Activated CD4-positive, alpha-beta T cell treated with anti-CD3 and anti-CD28 coated beads, Interleukin-2, amount 50 U/mL, for 1 hour (primary cell): ENCODE measurements at regions not wholly inside any gene's neighbourhood (a gene's known extent, or its start where the extent isn't known, plus 50 kb on each side); places are given as distances from the start of the nearest gene placed in this dataset.

ENCODE experiments used
- DNase-seq: peaks from one replicate; pipeline ENCODE4 v3.0.0-alpha.2; 2020

DNA sequence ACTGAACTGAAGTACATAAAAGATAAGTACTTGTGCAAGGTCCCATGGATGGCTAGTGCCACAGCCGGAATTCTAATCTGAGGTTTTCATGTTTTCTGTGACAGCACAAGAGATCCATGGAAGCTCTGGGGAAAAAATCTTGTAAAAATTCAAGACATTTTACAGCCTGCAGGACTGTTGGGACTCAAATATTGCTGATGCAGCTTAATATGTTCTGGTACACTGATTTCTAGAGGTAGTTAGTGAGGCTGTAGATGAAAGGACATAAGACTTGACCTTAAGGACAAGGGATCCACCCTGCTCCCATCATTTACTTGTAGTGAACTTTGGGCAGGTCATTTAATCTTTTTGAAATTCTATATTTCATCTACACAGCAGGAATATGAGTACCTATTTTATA, 390.4 kb downstream of the TLE4 start:
- DNase-seq: no peak

DNA sequence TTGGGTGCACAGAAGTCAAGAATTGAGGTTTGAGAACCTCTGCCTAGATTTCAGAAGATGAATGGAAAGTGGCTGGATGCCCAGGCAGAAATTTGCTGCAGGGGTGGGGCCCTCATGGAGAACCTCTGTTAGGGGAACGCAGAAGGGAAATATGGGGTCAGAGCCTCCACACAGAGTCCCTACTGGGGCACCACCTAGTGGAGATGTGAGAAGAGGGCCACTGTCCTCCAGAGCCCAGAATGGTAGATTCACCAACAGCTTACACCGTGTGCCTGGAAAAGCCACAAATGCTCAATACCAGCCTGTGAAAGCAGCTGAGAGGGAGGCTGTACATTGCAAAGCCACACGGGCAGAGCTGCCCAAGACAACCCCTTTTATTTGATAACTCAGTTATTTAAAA, 383.5 kb downstream of the TLE4 start:
- no peak for DNase-seq

DNA sequence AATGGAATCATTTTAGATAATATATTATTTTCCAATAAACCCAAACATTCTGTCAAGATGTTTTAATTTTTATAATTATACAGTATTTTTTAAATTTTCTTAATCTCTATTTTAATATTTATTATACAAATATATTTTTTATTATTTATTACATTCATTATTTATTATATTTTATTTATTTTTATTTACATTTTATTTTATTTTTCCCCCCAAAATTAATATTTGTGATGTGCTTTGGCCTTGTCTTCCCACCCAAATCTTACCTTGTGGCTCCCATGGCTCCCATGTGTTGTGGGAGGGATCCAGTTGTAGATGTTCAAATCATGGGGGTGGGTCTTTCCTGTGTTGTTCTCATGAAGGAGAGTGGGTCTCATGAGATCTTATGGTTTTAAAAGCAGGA, 382.1 kb downstream of the TLE4 start:
- no peak for DNase-seq

DNA sequence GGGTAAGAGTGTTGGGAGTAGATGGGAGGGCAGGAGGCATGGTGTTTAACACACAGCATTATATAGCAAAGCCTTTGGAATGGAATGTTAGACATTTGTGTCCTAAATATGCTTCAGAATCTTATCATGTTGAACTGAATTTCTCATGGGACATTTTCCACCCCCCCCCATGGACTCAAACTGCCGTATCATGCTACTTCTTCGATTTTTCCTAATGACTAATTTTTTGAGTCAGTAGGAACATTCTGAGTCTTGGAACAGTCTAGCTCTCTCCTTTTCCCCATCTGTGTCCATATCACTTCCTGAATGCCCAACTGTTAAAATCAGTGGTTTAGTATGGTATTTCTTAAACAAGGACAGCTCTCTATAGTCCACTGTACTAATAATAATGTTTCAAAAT, 380.6 kb downstream of the TLE4 start:
- DNase-seq: no peak

DNA sequence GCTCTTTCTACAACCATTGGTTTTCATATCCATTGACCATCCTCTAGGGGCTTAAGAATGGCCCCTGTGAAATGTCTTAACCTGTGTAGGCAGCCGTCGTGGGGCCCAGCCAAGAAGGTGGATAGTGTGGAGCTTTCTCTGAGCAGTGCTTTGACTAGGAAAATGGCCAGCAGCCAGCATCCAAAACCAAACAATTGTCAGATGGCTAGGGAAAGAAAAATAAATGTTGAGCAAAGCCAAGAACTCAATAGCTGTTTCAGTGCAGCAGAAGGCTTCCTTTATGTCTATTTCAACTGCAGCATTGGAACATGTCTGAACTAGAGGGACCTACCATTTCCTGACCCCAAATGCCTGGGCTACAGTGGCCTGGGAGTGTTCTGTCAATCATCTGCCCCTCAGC, 374.9 kb downstream of the TLE4 start:
- no peak for DNase-seq

DNA sequence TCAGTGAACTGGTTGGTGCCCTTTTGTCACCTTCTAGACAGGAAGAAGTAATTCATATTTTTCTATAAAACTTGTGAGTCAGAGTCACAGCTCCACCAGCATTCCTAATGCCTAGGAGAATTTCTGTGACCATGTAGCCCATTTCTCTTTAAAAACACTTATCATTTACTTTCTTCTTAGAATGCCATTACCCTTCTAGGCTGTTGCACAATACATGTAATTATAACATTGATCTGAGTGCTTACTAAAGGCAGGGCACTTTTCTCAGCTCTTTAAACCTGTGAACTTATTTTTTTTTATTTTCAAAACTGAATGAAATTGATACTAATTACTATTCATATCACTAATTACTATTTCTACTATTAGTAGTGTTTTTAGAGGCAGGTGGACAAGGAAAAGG, 373.7 kb downstream of the TLE4 start:
- DNase-seq: no peak

DNA sequence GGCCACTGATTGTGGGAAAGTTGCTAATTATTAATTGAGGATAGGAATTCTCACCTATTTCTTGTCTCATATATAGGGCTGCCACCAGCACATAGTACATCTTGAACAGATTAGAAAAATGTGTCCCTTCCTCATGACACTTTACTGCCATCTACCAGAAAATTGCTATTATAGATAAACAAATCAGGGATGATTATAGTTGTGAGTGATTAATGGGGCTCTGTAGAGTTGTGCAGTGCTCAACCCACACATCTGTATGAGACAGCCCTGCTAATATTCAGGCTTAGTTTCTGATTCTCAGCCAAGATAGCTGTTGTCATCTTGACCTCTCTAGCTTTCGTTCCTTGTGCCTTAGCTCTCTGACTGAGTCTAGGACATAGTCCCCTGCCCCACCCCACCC, 373.3 kb downstream of the TLE4 start:
- no peak for DNase-seq

DNA sequence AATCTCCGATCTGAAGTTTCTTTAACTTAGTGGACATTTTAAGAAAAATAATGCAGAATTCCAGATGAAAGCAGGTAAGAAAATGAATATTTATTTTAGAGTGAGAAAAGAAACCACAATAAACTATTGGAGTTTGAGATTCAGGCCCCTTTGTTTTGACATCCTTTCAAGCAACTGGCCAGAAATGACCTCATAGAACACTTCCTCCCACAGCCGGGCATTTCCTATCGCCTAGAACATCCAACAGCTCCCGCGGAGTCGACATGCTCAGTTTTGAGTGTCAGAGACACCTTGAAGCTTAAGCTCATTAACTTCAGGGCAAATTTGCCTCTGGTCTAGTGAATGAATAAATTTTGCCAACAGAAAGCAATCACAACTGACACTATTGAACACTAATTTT, 369.2 kb downstream of the TLE4 start:
- DNase-seq: no peak

DNA sequence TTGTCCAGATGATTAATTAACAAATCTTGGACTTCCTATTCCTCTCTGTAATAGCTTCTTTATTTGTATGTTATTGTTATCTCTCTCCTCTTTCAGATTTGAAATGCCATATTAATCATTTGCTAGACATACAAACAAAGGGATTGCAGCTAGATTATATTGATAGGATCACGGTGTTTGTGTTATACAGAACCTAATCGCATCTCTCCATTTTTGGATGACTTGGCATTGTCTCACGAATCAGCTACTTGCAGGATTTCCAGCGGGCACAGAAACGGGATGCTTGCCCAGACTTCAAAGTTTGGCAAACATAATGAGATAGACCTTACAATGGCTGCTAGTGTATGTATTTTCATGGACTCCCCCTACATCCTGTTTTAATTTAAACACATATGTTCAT, 368.1 kb downstream of the TLE4 start:
- no peak for DNase-seq

DNA sequence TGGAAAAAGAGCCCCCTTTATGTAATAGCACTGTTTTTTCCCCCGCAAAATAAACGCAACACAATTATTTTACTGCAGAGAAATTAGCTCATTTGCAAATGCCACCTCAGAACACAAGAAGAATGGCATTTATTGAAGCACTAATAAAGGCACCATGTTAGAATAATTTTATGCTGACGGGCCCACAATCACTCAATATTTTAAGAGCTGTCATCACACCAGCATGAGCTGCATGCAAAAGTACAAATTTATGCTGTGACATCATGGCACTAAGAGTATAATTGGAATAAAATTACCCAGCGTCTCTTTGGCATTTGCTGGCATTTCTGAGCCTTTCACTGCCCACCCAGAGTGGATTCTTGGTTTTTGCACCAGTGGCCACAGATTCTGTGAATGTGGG, 364.6 kb downstream of the TLE4 start:
- DNase-seq: no peak

DNA sequence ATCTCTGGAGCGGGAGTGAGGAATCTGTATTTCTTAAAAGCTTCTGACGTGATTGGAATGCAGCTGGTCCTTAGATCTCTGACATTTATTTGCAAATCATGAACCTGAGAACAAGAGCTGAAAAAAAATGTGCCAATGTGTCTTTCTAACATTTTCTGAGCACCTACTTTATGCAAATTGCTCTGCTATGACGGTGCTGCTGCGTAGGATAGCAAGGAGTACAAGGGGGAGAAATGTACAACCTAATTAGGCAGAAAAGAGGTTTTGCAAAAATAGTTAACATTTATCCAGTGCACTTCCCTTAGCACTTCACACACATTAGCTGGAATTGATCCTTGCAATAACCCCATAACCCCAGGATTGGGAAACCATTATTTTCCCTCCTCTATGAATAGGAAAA, 357.5 kb downstream of the TLE4 start:
- no peak for DNase-seq

DNA sequence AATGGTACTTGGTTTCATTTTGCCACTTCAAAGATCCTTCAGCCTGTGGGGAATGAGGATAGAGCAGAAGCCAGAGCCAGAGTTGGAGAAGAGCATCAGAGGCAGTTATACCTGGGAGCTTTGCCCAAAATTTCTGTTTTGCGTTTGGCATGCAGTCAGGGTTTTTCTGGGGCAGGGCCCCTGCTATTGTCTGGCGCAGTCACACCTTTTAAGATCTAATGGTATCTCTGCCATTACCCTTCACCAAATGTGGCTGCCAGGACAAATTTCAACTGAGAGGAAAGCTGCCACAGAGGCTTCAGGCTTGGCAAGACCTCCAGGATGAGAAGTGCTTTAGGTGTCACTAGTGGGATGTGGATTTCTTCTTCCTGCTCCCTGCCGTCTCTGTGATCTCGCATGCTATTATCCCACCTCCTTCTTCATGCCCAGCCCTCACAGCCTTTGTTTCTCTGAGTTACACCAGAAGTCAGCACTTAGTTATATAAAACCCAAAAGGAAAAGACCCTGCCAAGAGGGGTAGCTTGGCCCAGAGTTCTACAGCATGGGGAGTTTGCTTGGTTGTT, 357.0 kb downstream of the TLE4 start:
- no peak for DNase-seq

DNA sequence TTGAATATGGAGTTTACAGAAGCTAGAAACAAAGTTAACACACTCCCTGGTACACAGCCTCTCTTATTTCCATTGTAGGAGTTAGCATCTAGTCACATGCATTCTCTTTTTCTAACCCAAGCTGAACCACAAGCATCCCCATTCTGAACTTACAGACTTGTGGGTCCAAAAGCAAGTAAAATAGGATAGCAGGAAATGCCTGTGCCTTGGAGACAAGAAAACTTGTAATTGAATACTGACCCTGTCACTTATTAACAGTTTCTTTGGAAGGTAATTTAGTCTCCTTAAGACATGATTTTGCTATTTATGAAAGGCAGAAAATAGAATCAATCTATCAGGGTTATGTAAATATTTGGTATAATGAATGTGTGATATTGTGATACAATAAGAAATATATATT, 353.6 kb downstream of the TLE4 start:
- DNase-seq: no peak

DNA sequence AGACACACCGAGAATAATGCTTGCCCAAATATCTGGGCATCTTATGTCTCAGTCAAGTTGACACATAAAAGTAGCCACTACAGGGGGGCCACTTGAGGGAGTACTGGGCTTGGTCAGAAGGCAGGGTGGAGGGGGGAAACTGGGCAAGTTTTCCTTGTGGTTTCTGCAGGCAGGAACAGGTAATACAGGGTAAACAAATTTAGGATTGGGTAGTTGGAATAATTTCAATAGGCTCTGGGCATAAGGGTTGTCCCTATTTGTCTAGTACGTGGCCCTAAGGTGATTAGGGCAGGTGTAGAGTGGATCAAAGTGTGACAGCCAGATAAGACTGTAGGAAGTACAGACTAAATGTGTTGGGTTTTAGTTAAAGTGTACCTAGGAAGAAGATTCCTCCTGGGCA, 353.1 kb downstream of the TLE4 start:
- no peak for DNase-seq

DNA sequence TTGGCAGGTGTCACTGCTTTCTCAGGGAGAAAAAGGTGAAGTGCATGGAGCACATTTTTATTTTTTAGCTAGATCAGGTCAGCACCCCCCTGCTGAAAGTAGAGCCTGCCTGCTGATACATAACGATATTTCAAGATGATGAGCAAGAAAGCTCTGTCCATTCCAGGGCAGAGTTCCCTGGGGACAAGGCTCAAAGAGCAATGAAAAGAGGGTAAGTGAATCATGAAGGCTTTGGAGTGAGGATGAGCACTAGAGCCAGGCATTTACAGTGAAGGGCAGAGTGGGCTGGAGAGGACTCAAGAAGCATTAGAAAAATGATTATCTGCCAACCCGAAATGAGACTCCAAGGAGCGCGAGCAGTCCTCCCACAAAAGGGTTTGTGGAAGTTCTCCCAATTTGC, 345.7 kb downstream of the TLE4 start:
- DNase-seq: no peak

DNA sequence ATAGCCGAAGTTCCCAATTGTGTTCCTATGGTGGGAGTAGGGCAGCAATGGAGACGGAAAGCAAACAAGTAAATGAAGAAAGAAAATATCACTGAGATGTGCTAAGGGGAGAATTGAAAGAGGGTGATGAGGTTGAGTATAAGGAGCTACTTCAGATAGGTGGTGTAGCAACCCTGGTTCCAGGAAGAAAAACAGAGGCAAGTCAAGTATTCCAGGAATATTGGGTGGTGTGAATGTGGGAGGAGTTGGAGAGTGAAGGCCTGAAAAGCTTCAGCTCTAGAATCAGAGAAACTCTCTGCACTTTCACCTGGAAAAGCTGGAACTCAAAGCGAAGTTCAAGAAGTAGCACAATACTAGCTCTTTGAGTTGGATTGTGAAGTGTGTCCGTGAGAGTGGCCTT, 342.1 kb downstream of the TLE4 start:
- DNase-seq: no peak

DNA sequence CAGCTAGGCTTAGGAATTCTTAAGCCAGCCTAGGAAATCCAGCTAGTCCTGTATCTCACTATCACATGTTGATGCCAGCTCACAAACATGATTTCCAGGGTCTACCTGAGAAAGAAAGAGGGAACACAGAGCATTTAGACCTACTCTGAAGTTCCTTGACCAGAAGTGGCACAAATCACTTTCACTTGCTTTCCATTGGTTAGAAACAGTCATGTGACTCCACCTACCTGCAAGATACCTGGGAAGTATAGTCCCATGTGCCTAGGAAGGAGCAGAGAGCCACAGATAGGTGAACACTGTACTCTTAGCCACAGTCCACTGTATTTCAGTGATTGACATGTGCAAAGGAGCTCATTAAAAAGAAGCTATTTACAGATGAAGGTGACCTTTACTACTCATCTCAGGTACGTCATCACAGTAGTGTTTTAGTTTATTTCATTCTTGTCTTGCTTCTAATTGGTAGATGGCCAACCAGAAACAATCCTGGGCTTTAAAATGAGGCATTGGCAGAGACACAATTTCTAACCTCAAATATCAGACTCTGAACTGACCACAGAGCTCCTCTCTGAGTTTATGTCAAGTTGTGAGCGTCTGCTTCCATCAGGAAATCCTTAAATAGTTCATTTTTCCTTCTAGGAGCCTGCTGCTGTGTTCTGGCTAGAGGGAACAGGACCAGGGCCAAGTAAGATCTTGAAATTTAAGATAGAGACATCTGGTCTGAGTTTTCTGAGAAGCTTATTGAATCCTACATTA, 340.7 kb downstream of the TLE4 start:
- no peak for DNase-seq

DNA sequence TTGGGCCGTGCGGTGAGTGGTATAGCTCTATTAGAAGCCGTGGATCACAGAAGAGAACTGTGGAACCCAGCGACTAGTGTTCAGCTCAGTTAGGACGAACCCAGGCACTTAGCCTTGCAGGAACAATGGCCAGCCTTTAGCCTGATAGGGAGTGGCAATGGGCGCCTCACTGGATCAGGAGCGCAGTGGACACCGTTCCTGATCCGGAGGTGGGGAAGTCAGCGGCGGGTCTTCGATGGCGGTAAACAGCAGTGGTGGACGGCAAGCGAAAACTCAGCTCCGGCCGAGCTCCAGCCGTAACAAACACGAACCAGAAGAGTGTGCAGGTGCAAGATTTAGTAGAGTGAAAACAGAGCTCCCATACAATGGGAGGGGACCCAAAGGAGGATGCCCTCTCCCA, 340.0 kb downstream of the TLE4 start:
- no peak for DNase-seq

DNA sequence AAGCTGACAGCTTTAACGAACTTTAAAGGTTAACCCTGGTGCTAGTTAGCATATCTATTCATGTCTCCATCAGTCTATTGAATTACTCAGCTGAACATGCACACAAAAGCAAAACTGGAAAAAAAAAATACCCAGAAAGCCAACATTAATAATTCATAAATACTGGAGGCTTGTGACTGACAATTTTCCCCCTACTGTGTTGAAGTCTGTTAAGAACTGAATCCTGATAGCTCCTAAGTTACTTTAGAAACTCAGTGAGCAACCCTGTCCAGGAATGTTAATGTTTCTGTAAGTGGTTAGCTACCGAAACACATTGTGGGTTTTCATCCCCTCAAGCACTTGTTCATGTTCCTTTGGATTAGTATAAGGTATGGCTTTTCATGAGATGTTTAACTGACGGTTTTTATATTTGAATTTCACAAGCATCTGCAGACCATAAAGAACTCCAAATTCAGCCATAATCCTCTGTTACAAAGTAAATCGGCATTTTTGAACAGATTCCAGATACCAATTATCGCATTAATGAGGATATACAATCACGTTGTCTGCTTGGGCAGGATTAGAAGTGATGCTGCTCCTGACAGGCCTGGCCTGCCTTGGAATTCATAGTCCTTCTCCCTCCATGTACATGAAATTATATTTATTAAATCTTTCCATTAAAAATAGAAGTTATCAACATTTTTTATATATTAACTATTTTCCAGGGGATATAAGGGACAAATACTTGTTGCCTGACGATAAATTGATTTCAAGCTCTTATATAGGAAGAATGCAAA, 331.2 kb downstream of the TLE4 start:
- no peak for DNase-seq

DNA sequence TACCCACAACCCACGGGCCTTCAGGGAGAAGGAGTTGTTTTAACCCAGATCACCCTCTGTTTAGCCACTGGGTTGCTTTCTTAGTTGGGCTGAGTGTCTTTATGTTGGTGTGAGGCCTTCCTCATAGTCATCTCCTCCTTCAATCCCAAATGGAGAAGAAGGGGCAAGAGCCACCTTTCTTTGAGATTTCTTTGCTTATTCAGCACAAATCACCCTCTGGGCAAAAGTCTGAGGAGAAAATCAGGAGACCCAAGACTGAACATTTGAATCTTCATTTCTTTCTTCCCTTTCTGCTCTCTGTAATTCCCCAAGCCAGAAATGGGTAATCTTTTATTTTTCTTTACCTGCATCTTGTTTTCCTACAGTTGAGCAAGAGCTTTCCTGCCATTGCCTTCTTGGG, 329.0 kb downstream of the TLE4 start:
- no peak for DNase-seq

DNA sequence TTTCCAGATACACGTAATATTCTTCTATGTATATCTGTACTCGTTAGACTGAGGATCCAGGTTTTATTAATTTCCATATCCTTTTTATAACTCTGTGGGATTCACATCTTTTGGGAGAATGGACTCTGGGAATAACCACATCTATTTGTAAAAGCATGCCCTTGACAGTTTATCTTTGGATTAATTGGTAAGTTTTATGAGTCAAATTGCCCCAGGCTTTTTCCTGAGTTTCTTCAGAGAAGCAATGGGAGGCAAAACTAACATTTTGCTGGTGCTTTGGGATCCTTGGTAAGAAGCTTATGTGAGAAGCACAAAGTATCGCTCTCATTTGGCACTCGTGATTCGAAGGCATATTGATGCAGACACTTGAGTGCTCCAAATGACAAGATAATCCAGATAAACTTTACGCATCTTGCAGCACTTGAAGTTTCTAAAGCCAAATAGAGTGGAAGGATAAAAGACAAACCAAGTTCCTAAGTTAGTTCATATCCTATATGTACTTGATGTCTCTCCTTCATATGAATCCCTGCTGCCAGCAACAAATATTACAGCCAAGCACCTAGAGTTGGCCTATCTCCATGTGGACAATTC, 324.7 kb downstream of the TLE4 start:
- DNase-seq: no peak

DNA sequence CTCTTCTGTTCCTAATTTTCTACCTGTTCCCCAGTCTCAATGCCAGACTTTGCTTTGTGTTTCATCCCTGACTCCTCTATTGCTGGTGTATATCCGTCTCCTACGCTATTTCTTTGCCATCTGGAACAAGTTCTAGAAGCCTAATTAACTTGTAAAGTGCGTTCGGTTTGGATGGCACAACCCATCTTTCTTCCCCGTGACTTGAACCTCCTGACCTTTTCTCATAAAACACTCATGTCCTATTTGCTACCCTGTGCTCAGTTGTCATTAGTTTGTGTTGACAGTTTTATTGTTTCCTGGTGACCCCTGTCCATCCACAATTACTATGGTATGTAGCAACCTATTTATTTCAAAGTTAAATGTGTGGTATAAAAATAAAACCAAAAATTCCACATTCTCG, 323.5 kb downstream of the TLE4 start:
- no peak for DNase-seq

DNA sequence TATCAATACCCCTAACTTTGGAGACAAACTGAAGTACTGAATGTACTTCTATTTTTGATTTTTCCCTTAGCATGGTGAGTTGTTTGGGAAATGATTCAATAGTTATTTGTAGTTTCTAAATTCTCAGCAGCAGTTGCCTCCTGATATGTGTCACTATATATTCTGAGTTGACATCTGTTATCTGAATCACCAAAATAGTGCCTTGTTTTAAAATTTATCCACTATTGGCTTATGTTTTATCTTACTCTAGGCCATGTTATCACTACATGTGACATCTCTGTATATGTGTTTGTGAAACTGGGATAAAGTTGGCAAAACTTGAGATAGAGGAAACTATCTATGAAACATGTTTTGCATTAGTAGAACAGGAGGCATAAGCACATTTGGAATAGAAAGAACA, 317.6 kb downstream of the TLE4 start:
- no peak for DNase-seq
